HG02852 (cell line): ENCODE measurements at regions not wholly inside any gene's neighbourhood (a gene's known extent, or its start where the extent isn't known, plus 50 kb on each side); places are given as distances from the start of the nearest gene placed in this dataset.
"Not testable (repeated sequence)": the region's sequence is repeated elsewhere in the genome, so short reads cannot be mapped to it uniquely, and the experiment has no call there.

Experiments
- ATAC-seq: cut with Tn5 transposase; IDR thresholded peaks from one replicate; pipeline ENCODE4 v1.9.1; 2021; ENCODE audit warnings: mild to moderate bottlenecking, moderate library complexity; ENCODE audit not compliant: unreplicated experiment

- not testable (repeated sequence) for ATAC-seq
Observed at GRCh38 chr20:50455245-50455644, 54.9 kb upstream of the PTPN1 start.

- no peak for ATAC-seq
Observed at GRCh38 chr20:50455656-50456451, 54.3 kb upstream of the PTPN1 start.

- ATAC-seq, result no peak
Observed at GRCh38 chr20:50456452-50457324, 53.5 kb upstream of the PTPN1 start.

GRCh38 chr20:50459124-50459918, 50.9 kb upstream of the PTPN1 start:
- no peak for ATAC-seq

GRCh38 chr20:50460115-50460607, 50.0 kb upstream of the PTPN1 start:
- ATAC-seq, result no peak
